C4-2B (cell line): ENCODE measurements at regions not wholly inside any gene's neighbourhood (a gene's known extent, or its start where the extent isn't known, plus 50 kb on each side); places are given as distances from the start of the nearest gene placed in this dataset.

ENCODE experiments used
- CTCF ChIP-seq: fragments of 450-650 bp; conservative IDR thresholded peaks from 2 replicates; pipeline ENCODE4 v1.5.1; 2017; ENCODE audit warnings: mild to moderate bottlenecking
- ZFX ChIP-seq: fragments of 450-650 bp; IDR thresholded peaks from 2 replicates; pipeline ENCODE4 v1.6.1; 2017

GRCh38 chr3:72439321-72440183 is 408.7 kb downstream of the SHQ1 start:
- no peak for TF ChIP-seq CTCF
- TF ChIP-seq ZFX, result no peak
